ENCODE measurements at regions not wholly inside any gene's neighbourhood (a gene's known extent, or its start where the extent isn't known, plus 50 kb on each side); places are given as distances from the start of the nearest gene placed in this dataset.

GRCh38 chr14:76710056-76711010 lies 50.9 kb upstream of the VASH1 start:
- no peak for ATAC-seq
- Mint-ChIP-seq H3K4me1 (ENCODE audit: low read depth) (no peaks in the 10 kb centered on the region), H3K9me3 (no peaks in the 10 kb centered on the region), H3K36me3 (ENCODE audit: low read depth) (no peaks in the 10 kb centered on the region), H3K27ac (no peak overlapping the region), H3K27me3 (peaks cover 7% of the 10 kb centered on the region), H3K4me3 (no peak overlapping the region)
- intact Hi-C loops (cut with micrococcal nuclease), result loop anchor here (10.0 kb wide), 1 partner anchor 74 kb away; no protein-coding TSS in a partner anchor
- POLR2A ChIA-PET, result interaction anchor here (1.0 to 1.4 kb wide), 2 partner anchors 10 to 102 kb away, joined by 3 read pairs; partner anchors contain the start of gene ANGEL1
- peak; percentile 83 for TF ChIP-seq CTCF (IDR thresholded peaks at IDR 0.05)
- peak; percentile 37 for DNase-seq
- CTCF ChIA-PET, result interaction anchor here (0.6 to 7.3 kb wide), 48 partner anchors 9 to 608 kb away, joined by 3 to 116 read pairs (median 5); partner anchors contain the start of genes ANGEL1, CIPC, LRRC74A and VASH1
